ENCODE measurements at regions not wholly inside any gene's neighbourhood (a gene's known extent, or its start where the extent isn't known, plus 50 kb on each side); places are given as distances from the start of the nearest gene placed in this dataset.

DNA sequence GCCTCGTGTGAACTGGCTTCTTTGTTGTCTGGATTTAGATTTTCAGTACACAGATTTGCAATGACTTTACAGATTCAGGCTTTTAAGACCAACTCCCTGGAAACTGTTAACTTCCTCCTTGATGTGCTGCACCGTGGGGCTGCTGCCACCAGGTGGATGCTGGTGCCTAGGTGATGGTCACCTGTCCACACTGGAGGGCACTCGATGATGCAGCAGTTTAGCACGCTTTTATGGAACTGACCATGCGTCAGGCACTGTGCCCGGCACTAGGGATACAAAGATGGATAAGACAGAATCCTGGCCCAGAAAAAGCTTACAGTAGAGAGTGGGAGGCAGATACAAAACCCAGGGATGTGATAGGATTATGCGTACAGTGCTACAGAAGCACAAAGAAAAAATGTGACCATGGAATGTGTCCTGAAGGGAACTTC lies 180.7 kb downstream of the CEP135 start:
- Histone ChIP-seq H3K9me3 (ENCODE audit: control insufficient read depth, low read depth, low read length) (no peaks in the 10 kb centered on the region), H3K79me1 (ENCODE audit: insufficient read depth, low read depth, low read length, poor library complexity, severe bottlenecking) (peaks cover 3% of the 10 kb centered on the region), H2BK15ac (ENCODE audit: low read depth, low read length) (no peak overlapping the region), H3K56ac (ENCODE audit: insufficient read length, low read depth, low read length) (no peak overlapping the region), H4K8ac (replicated peaks; ENCODE audit: insufficient read length, low read depth, low read length) (no peak overlapping the region), H3K14ac (ENCODE audit: insufficient read depth, low read length) (no peak overlapping the region), H3K23me2 (ENCODE audit: insufficient read length, low read depth, low read length, poor library complexity, severe bottlenecking) (no peaks in the 10 kb centered on the region), H2BK5ac (ENCODE audit: insufficient read length, low read length) (no peak overlapping the region), H2AK5ac (ENCODE audit: insufficient read length, low read length) (no peak overlapping the region), H3K4ac (ENCODE audit: low read depth, low read length) (no peak overlapping the region), H3K23ac (ENCODE audit: insufficient read length, low read depth, low read length) (no peak overlapping the region), H3K18ac (ENCODE audit: insufficient read length, low read depth, low read length) (no peak overlapping the region), H3K4me2 (ENCODE audit: insufficient read depth, insufficient read length, low read length) (no peak overlapping the region), H3K4me1 (ENCODE audit: insufficient read depth, low read length) (peaks cover 3% of the 10 kb centered on the region; the same call in 1 of the 2 replicates), H4K5ac (ENCODE audit: insufficient read length, low read depth, low read length) (no peak overlapping the region), H4K20me1 (ENCODE audit: control insufficient read depth, insufficient read depth, insufficient read length) (no peaks in the 10 kb centered on the region), H3T11ph (ENCODE audit: low read length) (no peak overlapping the region), H4K91ac (ENCODE audit: insufficient read length, low read depth, low read length) (no peak overlapping the region), H3K9ac (ENCODE audit: extremely low read depth, insufficient read length, low read length) (no peak overlapping the region), H3K79me2 (ENCODE audit: insufficient read depth, low read length) (no peaks in the 10 kb centered on the region), H2AFZ (ENCODE audit: low read length) (no peak overlapping the region), H3K27ac (ENCODE audit: insufficient read length, low read depth, low read length) (no peak overlapping the region), H2BK20ac (ENCODE audit: low read depth, low read length, poor library complexity, severe bottlenecking) (no peak overlapping the region), H3K27me3 (ENCODE audit: insufficient read depth, low read length) (no peaks in the 10 kb centered on the region), H2BK120ac (ENCODE audit: low read depth, low read length, poor library complexity, severe bottlenecking) (no peak overlapping the region), H2BK12ac (ENCODE audit: insufficient read length, low read depth, low read length) (no peak overlapping the region)
- Mint-ChIP-seq H3K4me3 (no peak overlapping the region; a peak in 1 of 5 replicates), H3K27ac (peak overlapping the region in 2 of 3 experiments; percentile 0 to 45; a peak in 2 of 7 replicates), H3K4me1 (peaks cover 24 to 30% of the 10 kb centered on the region in 2 experiments), H3K27me3 (ENCODE audit: low read depth) (no peaks in the 10 kb centered on the region), H3K36me3 (ENCODE audit: insufficient read depth in 1 of 3, low read depth in 3 of 3) (peaks cover 0 to 3% (median 2%) of the 10 kb centered on the region in 3 experiments; a peak in 4 of 7 replicates), H3K9me3 (peaks cover 0 to 4% of the 10 kb centered on the region in 2 experiments; a peak in 2 of 5 replicates)
- DNase-seq = peak; percentile 77
- TF ChIP-seq, protein P1, sequence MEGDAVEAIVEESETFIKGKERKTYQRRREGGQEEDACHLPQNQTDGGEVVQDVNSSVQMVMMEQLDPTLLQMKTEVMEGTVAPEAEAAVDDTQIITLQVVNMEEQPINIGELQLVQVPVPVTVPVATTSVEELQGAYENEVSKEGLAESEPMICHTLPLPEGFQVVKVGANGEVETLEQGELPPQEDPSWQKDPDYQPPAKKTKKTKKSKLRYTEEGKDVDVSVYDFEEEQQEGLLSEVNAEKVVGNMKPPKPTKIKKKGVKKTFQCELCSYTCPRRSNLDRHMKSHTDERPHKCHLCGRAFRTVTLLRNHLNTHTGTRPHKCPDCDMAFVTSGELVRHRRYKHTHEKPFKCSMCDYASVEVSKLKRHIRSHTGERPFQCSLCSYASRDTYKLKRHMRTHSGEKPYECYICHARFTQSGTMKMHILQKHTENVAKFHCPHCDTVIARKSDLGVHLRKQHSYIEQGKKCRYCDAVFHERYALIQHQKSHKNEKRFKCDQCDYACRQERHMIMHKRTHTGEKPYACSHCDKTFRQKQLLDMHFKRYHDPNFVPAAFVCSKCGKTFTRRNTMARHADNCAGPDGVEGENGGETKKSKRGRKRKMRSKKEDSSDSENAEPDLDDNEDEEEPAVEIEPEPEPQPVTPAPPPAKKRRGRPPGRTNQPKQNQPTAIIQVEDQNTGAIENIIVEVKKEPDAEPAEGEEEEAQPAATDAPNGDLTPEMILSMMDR (conservative IDR thresholded peaks at IDR 0.05) = peak; percentile 76
- WGBS (ENCODE audit: extremely low coverage, insufficient read length, low lambda C conversion rate) = no CpG with 5 or more reads among the region's 7 CpGs

All from H9 (cell line).